ENCODE measurements at regions not wholly inside any gene's neighbourhood (a gene's known extent, or its start where the extent isn't known, plus 50 kb on each side); places are given as distances from the start of the nearest gene placed in this dataset.
"Not testable (repeated sequence)": the region's sequence is repeated elsewhere in the genome, so short reads cannot be mapped to it uniquely, and the experiment has no call there.

GRCh38 chr16:22722551-22723541 is 91.1 kb upstream of the HS3ST2 start:
- not testable (repeated sequence) for TF ChIP-seq CTCF (conservative IDR thresholded peaks at IDR 0.05; ENCODE audit: low read length); EZH2phosphoT487 (IDR thresholded peaks at IDR 0.05; ENCODE audit: borderline replicate concordance, low read depth, low read length)

Measured in OCI-LY7 (cell line).